ENCODE measurements at regions not wholly inside any gene's neighbourhood (a gene's known extent, or its start where the extent isn't known, plus 50 kb on each side); places are given as distances from the start of the nearest gene placed in this dataset.

DNA sequence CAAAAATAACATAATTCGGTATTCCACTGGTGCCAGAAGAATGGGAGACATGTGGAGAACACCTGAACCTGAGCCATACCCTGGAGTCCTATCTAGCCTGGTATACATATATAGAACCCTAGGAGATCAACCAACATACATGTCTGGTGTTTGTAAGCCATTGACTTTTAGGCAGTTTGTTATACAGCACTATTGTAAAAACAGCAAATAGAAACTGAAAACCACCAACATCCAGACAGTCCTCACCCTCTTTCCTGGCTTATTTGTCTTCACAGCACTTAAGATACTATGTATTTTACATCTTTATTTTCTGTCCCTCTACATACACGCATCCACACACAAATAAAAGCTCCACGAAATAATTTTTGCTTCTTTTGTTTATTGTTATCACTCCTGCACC, 404.2 kb upstream of the PMFBP1 start:
- Histone ChIP-seq H3K27ac (ENCODE audit: low read length) (no peak overlapping the region), H3K4me1 (ENCODE audit: control insufficient read depth, insufficient read depth, low read length) (no peaks in the 10 kb centered on the region), H3K27me3 (ENCODE audit: control insufficient read depth, insufficient read depth, low read length) (no peaks in the 10 kb centered on the region), H3K36me3 (ENCODE audit: control insufficient read depth, insufficient read depth, low read length) (no peaks in the 10 kb centered on the region), H3K4me3 (ENCODE audit: low read length) (no peak overlapping the region), H3K9me3 (ENCODE audit: control insufficient read depth, insufficient read depth, low read length) (no peaks in the 10 kb centered on the region)
- intact Hi-C loops (cut with micrococcal nuclease) = no loop called here
- H3K27ac Mint-ChIP-seq = no peak overlapping the region
- 96% methylated on average over 3 of the region's 3 CpGs for WGBS (ENCODE audit: insufficient coverage)
- H3K36me3 Mint-ChIP-seq = no peaks in the 10 kb centered on the region
- H3K4me3 Mint-ChIP-seq = no peak overlapping the region
- TF ChIP-seq, protein P1, sequence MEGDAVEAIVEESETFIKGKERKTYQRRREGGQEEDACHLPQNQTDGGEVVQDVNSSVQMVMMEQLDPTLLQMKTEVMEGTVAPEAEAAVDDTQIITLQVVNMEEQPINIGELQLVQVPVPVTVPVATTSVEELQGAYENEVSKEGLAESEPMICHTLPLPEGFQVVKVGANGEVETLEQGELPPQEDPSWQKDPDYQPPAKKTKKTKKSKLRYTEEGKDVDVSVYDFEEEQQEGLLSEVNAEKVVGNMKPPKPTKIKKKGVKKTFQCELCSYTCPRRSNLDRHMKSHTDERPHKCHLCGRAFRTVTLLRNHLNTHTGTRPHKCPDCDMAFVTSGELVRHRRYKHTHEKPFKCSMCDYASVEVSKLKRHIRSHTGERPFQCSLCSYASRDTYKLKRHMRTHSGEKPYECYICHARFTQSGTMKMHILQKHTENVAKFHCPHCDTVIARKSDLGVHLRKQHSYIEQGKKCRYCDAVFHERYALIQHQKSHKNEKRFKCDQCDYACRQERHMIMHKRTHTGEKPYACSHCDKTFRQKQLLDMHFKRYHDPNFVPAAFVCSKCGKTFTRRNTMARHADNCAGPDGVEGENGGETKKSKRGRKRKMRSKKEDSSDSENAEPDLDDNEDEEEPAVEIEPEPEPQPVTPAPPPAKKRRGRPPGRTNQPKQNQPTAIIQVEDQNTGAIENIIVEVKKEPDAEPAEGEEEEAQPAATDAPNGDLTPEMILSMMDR (IDR thresholded peaks at IDR 0.05) = no peak
- H3K9me3 Mint-ChIP-seq = no peaks in the 10 kb centered on the region
- H3K27me3 Mint-ChIP-seq (ENCODE audit: low read depth in 2 of 2) = no peaks in the 10 kb centered on the region
- ATAC-seq (no peak), DNase-seq (no peak)
- no peaks in the 10 kb centered on the region for H3K4me1 Mint-ChIP-seq

DNA sequence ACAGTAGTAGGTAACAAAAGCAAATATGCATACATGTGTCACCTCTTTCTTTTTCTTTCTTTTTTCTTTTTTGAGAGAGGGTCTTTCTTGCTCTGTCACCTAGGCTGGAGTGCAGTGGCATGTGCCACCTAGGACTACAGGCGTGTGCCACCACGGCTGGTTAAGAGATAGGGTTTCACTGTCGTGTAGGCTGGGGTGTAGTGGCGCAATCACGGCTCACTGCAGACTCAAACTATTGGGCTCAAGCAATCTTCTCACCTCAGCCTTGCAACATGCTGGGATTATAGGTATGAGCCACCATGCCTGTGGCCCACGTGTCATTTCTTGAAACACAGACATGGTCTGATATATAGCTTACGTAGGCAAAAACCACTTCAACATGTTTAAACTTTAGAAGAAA, 397.7 kb upstream of the PMFBP1 start:
- no peaks in the 10 kb centered on the region for H3K36me3 Mint-ChIP-seq
- H3K4me1 ChIP-seq (ENCODE audit: control insufficient read depth, insufficient read depth, low read length) = no peaks in the 10 kb centered on the region
- H3K9me3 ChIP-seq (ENCODE audit: control insufficient read depth, insufficient read depth, low read length) = no peaks in the 10 kb centered on the region
- no peak overlapping the region for H3K4me3 ChIP-seq (ENCODE audit: low read length)
- DNase-seq = no peak
- H3K27me3 Mint-ChIP-seq (ENCODE audit: low read depth in 2 of 2) = no peaks in the 10 kb centered on the region
- no peak for ATAC-seq
- no peak overlapping the region for H3K4me3 Mint-ChIP-seq
- no peaks in the 10 kb centered on the region for H3K9me3 Mint-ChIP-seq
- intact Hi-C loops (cut with micrococcal nuclease) = no loop called here
- H3K27ac ChIP-seq (ENCODE audit: low read length) = no peak overlapping the region
- H3K27ac Mint-ChIP-seq = no peak overlapping the region
- no peaks in the 10 kb centered on the region for H3K27me3 ChIP-seq (ENCODE audit: control insufficient read depth, insufficient read depth, low read length)
- no peaks in the 10 kb centered on the region for H3K36me3 ChIP-seq (ENCODE audit: control insufficient read depth, insufficient read depth, low read length)
- H3K4me1 Mint-ChIP-seq = no peaks in the 10 kb centered on the region
- WGBS (ENCODE audit: insufficient coverage) = 97% methylated on average over 7 of the region's 7 CpGs
- TF ChIP-seq, protein P1 (IDR thresholded peaks at IDR 0.05) = no peak

DNA sequence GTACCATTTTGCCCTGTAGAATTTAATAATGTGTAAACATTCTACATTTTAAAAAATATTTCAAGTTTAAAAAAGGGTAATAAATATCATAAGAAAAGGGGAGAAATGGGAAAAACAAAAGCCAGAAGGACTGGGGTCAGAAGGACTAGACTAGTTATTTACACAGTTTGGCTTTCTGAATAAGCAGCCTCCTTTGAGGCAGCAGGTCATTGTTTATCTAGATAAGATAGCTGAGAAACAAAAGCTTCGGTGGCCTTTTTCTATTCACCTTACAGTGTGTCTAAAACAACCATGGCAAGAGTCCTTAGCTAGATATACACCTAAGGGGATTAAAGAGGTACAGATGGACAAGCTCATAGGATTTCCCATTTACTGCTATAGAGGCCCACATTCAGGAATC, 396.5 kb upstream of the PMFBP1 start:
- TF ChIP-seq, protein P1 (IDR thresholded peaks at IDR 0.05) = no peak
- intact Hi-C loops (cut with micrococcal nuclease) = no loop called here
- Histone ChIP-seq H3K36me3 (ENCODE audit: control insufficient read depth, insufficient read depth, low read length) (no peaks in the 10 kb centered on the region), H3K4me1 (ENCODE audit: control insufficient read depth, insufficient read depth, low read length) (no peaks in the 10 kb centered on the region), H3K27me3 (ENCODE audit: control insufficient read depth, insufficient read depth, low read length) (no peaks in the 10 kb centered on the region), H3K4me3 (ENCODE audit: low read length) (no peak overlapping the region), H3K27ac (ENCODE audit: low read length) (no peak overlapping the region), H3K9me3 (ENCODE audit: control insufficient read depth, insufficient read depth, low read length) (no peaks in the 10 kb centered on the region)
- Mint-ChIP-seq H3K27ac (no peak overlapping the region), H3K36me3 (no peaks in the 10 kb centered on the region), H3K27me3 (ENCODE audit: low read depth in 2 of 2) (no peaks in the 10 kb centered on the region), H3K4me1 (no peaks in the 10 kb centered on the region), H3K4me3 (no peak overlapping the region), H3K9me3 (no peaks in the 10 kb centered on the region)
- no CpG with 5 or more reads among the region's 1 CpG for WGBS (ENCODE audit: insufficient coverage)
- ATAC-seq (no peak), DNase-seq (no peak)

DNA sequence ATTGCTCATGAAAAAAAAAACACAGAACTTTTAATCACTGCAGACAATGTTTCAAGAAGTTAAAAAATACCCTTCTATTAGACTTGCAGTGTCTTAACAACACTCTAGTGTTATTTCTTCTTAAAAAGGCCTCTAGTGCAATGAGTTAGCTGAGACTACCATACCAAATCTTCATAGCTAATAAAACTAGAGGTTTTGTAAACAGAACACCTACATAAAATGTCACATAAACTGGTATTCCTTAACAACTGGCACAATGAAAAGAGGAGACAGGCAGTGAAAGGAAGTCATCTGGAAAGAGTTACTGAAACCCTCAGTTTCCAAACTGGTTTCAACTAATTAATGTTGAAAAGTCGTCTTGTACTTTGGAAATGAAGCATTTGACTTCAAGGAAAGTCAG, 394.2 kb upstream of the PMFBP1 start:
- no peak overlapping the region for H3K27ac Mint-ChIP-seq
- ATAC-seq (no peak), DNase-seq (no peak)
- no peaks in the 10 kb centered on the region for H3K36me3 ChIP-seq (ENCODE audit: control insufficient read depth, insufficient read depth, low read length)
- H3K4me3 Mint-ChIP-seq = no peak overlapping the region
- no peak overlapping the region for H3K27ac ChIP-seq (ENCODE audit: low read length)
- H3K27me3 ChIP-seq (ENCODE audit: control insufficient read depth, insufficient read depth, low read length) = no peaks in the 10 kb centered on the region
- no peaks in the 10 kb centered on the region for H3K9me3 ChIP-seq (ENCODE audit: control insufficient read depth, insufficient read depth, low read length)
- H3K36me3 Mint-ChIP-seq = no peaks in the 10 kb centered on the region
- H3K27me3 Mint-ChIP-seq (ENCODE audit: low read depth in 2 of 2) = no peaks in the 10 kb centered on the region
- no peaks in the 10 kb centered on the region for H3K4me1 ChIP-seq (ENCODE audit: control insufficient read depth, insufficient read depth, low read length)
- 75% methylated on average over 1 of the region's 1 CpG for WGBS (ENCODE audit: insufficient coverage)
- TF ChIP-seq, protein P1 (IDR thresholded peaks at IDR 0.05) = no peak
- intact Hi-C loops (cut with micrococcal nuclease) = no loop called here
- H3K9me3 Mint-ChIP-seq = no peaks in the 10 kb centered on the region
- no peaks in the 10 kb centered on the region for H3K4me1 Mint-ChIP-seq
- no peak overlapping the region for H3K4me3 ChIP-seq (ENCODE audit: low read length)
